ENCODE measurements at regions not wholly inside any gene's neighbourhood (a gene's known extent, or its start where the extent isn't known, plus 50 kb on each side); places are given as distances from the start of the nearest gene placed in this dataset.

DNA sequence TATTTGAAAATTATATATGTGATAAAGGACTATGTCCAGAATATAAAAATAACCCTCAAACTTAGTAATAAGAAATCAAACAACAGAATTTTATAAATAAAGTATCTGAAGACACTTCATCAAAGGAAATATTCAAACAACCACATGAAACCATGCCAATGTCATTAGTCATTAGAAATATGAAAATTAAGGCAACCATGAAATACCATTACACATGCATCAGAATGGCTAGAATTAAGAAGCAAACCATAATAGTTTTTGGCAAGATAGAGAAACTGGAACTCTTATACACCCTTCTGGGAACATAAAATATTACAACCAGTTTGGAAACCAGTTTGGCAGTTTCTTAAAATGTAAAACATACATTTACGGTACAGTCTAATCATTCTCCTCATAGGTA is 137.2 kb upstream of the ADGRB3 start:
- TF ChIP-seq, protein P1, sequence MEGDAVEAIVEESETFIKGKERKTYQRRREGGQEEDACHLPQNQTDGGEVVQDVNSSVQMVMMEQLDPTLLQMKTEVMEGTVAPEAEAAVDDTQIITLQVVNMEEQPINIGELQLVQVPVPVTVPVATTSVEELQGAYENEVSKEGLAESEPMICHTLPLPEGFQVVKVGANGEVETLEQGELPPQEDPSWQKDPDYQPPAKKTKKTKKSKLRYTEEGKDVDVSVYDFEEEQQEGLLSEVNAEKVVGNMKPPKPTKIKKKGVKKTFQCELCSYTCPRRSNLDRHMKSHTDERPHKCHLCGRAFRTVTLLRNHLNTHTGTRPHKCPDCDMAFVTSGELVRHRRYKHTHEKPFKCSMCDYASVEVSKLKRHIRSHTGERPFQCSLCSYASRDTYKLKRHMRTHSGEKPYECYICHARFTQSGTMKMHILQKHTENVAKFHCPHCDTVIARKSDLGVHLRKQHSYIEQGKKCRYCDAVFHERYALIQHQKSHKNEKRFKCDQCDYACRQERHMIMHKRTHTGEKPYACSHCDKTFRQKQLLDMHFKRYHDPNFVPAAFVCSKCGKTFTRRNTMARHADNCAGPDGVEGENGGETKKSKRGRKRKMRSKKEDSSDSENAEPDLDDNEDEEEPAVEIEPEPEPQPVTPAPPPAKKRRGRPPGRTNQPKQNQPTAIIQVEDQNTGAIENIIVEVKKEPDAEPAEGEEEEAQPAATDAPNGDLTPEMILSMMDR (IDR thresholded peaks at IDR 0.05; ENCODE audit: poor library complexity): no peak
- TF ChIP-seq EZH2 (IDR thresholded peaks at IDR 0.05; ENCODE audit: borderline replicate concordance) (no peak), EZH2phosphoT487 (IDR thresholded peaks at IDR 0.05; ENCODE audit: low read depth, severe bottlenecking, unreplicated experiment) (no peak)

Data from hepatocyte (in vitro differentiated cells).